Right lobe of liver (tissue), 4 donors: ENCODE measurements at regions not wholly inside any gene's neighbourhood (a gene's known extent, or its start where the extent isn't known, plus 50 kb on each side); places are given as distances from the start of the nearest gene placed in this dataset.

Experiments used
- POLR2A ChIP-seq: fragments of 450-650 bp; IDR thresholded peaks from one replicate; pipeline ENCODE4 v1.6.1; 2017; ENCODE audit warnings: antibody characterized with exemption, mild to moderate bottlenecking
- TF ChIP-seq, protein P1 (sequence below), 4 donors: fragments of 200-600 bp in 3 of 4; fragments of 450-650 bp in 1 of 4; IDR thresholded peaks; one replicate each; pipeline versions ENCODE4 v1.5.1 to v1.8.0; 2016 to 2022; ENCODE audit warnings: antibody characterized with exemption in 4 of 4, mild to moderate bottlenecking in 2 of 4
- donor health status: DM: no; HTN: no; CAD: no.
- donor health status: DM: no; HTN: no; CAD: no.
- donor health status: DM: no; HTN: yes; CAD: no.

DNA sequence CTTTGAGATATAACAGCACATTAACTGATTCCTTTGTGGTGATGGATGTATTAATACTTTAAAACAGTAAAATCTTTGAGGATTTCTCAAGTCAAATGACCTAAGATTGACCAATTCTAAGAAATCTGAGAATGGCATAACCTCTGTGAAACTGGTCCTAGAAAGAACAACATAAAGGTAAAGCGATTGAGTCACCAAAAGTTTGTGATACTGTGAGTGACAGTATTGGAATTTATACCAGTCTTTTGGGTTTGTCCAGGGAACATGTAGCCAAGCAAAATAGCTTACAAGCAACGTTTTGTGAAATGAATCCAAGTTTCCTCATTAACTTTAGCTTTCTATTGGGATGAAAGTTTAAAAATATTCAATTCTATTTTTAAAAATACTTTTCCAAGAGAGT lies 157.4 kb upstream of the TMEM196 start:
- TF ChIP-seq, protein P1, sequence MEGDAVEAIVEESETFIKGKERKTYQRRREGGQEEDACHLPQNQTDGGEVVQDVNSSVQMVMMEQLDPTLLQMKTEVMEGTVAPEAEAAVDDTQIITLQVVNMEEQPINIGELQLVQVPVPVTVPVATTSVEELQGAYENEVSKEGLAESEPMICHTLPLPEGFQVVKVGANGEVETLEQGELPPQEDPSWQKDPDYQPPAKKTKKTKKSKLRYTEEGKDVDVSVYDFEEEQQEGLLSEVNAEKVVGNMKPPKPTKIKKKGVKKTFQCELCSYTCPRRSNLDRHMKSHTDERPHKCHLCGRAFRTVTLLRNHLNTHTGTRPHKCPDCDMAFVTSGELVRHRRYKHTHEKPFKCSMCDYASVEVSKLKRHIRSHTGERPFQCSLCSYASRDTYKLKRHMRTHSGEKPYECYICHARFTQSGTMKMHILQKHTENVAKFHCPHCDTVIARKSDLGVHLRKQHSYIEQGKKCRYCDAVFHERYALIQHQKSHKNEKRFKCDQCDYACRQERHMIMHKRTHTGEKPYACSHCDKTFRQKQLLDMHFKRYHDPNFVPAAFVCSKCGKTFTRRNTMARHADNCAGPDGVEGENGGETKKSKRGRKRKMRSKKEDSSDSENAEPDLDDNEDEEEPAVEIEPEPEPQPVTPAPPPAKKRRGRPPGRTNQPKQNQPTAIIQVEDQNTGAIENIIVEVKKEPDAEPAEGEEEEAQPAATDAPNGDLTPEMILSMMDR (IDR thresholded peaks at IDR 0.05): no peak
- no peak for TF ChIP-seq POLR2A
